Choroid plexus epithelial cell (primary cell): ENCODE measurements at regions not wholly inside any gene's neighbourhood (a gene's known extent, or its start where the extent isn't known, plus 50 kb on each side); places are given as distances from the start of the nearest gene placed in this dataset.

Experiments
- DNase-seq: peaks from one replicate; pipeline ENCODE4 v3.0.0-alpha.2; 2010; ENCODE audit warnings: low read depth
- H3K4me3 ChIP-seq: 2 replicates; pipeline ENCODE4 v1.5.1; 2011; ENCODE audit warnings: low read depth, mild to moderate bottlenecking, control low read depth, low read length, moderate library complexity
- CTCF ChIP-seq: conservative IDR thresholded peaks from 2 replicates; pipeline ENCODE4 v1.5.1; 2011; ENCODE audit warnings: low read depth, mild to moderate bottlenecking, control low read depth, inconsistent platforms, low read length, moderate library complexity

DNA sequence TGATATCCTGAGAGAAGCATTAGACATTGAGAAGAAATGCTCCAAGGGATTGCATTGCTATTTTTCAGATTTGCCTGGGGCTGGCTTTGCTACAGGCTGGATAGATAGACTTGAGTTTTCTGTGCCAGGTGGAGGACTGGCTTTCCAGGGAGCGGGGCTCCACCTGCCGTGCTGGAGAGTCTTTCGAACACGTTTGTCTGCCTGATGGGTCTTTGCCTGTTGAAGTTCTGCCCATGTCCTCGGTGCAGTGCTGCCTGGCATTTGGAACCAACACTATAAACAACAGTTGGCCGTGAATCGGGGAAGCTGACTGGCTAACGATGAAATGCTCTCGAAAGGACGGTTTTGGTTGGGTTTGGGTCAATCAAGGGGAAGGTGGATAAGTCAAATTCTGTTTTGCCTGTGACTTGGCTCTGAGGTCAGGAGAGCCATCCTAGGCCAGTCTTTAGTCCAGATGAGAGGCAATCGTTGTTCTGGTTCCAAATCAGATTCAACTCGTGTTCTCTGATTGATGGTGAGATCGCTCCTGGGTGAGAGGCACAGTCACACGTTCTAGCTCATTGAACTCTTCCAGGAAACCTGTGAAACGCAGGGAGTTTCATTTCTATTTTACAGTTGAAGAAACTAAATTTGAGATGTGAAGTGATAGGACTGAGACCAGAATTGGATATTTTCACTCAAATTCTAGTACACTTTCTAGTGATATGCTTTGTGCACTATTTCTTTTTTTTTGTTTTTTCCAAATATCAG is 599.0 kb downstream of the TYW1 start:
- no peak for DNase-seq
- no peak for TF ChIP-seq CTCF
- no peak overlapping the region for H3K4me3 ChIP-seq

DNA sequence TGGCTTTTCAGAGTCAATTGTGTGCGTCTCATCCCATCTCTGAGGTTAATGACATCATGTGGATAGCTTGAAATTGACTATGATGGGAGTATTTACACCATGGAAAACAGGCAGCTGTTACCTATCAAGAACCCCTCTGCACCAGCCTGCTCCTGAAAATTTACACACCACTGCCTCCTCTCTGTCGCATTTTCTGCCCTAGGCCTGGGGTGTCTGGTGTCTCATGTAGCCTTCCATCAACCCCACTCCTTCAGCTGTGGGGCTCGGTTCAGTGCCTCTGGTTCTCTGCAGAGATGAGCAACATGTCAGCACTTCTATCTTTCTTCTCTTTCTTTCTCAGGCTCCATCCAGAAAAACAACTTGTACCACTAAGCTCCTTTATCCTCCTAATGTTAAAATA is 600.5 kb downstream of the TYW1 start:
- H3K4me3 ChIP-seq = no peak overlapping the region
- no peak for TF ChIP-seq CTCF
- DNase-seq = no peak

DNA sequence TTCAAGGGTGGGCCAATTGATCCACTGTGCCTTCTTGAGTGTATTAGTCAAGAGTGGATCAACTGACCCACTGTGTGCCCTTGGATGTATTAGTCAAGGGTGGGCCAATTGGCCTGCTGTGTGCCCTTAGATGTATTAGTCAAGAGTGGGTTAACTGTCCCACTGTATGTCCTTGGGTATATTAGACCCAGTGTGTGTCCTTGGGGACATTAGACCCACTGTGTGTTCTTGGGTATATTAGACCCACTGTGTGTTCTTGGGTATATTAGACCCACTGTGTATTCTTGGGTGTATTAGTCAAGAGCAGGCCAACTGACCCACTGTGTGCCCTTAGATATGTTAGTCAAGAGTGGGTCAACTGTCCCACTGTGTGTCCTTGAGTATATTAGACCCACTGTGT is 601.8 kb downstream of the TYW1 start:
- DNase-seq = no peak
- H3K4me3 ChIP-seq = no peak overlapping the region
- TF ChIP-seq CTCF = no peak

DNA sequence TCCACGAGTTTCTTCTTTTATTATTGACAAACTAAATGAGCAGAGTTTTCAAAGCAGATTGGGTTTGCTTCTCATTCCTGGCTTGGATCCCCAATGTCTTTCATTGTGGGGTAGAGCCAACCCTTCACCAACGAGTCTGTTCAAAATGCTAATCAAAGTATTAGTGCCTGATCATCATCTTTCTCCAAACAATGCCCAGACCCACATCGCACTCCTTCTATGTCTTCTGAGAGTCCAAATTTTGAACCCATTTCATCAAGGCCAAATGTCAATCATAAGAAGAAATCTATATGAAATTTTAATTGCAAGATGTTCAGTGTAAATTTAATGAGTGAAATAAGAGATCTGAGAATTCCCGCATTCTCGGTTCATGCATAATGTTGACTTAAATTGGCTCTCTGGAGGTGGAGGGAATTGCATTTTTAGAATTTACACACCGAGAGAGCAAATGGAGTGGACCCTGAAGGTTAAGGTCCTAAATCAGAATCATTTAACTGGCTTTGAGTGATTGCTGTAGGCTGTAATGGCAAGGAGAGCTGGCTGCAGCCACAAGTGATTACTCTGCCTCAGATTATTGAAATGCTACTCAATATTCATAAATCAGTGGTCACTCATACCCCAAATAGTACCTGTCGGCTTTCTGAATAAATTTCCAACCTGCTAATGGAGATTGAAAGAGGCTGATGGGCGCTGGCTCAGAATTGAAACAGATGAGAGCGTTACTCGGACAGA is 602.9 kb downstream of the TYW1 start:
- no peak overlapping the region for H3K4me3 ChIP-seq
- no peak for DNase-seq
- no peak for TF ChIP-seq CTCF

- DNase-seq = no peak
- H3K4me3 ChIP-seq = no peak overlapping the region
- no peak for TF ChIP-seq CTCF
These were observed 605.7 kb downstream of the TYW1 start for GRCh38 chr7:67602246-67602887.

- H3K4me3 ChIP-seq = no peak overlapping the region
- no peak for DNase-seq
- no peak for TF ChIP-seq CTCF
These were observed 608.1 kb downstream of the TYW1 start for GRCh38 chr7:67604461-67605386.
